Activated CD8-positive, alpha-beta T cell treated with anti-CD3 and anti-CD28 coated beads for 36 hours (primary cell): ENCODE measurements at regions not wholly inside any gene's neighbourhood (a gene's known extent, or its start where the extent isn't known, plus 50 kb on each side); places are given as distances from the start of the nearest gene placed in this dataset.
"Not testable (repeated sequence)": the region's sequence is repeated elsewhere in the genome, so short reads cannot be mapped to it uniquely, and the experiment has no call there.

Source experiments
- ATAC-seq: fragments of 200-7000 bp; cut with Tn5 transposase; one replicate; pipeline ENCODE4 v1.10.0; 2021; ENCODE audit warnings: mild to moderate bottlenecking, moderate library complexity
- CTCF ChIA-PET: fragments of 350-600 bp; sonication (Branson Sonifier 250); formaldehyde crosslinking; loops from one replicate; lab custom pipeline; 2021; ENCODE audit warnings: antibody characterized with exemption; lab: Charles Lee
- POLR2A ChIA-PET: fragments of 350-600 bp; sonication (Branson Sonifier 250); formaldehyde crosslinking; loops from one replicate; lab custom pipeline; 2021; ENCODE audit warnings: antibody characterized with exemption; lab: Charles Lee
- DNase-seq: peaks from one replicate; pipeline ENCODE4 v3.0.0-alpha.2; 2020
- H3K27ac Mint-ChIP-seq: one replicate; pipeline ENCODE4 v1.8.0; 2021; ENCODE audit warnings: mild to moderate bottlenecking, mixed read lengths
- H3K27me3 Mint-ChIP-seq: one replicate; pipeline ENCODE4 v1.8.0; 2021; ENCODE audit warnings: mixed read lengths
- H3K36me3 Mint-ChIP-seq: one replicate; pipeline ENCODE4 v1.8.0; 2021; ENCODE audit warnings: low read depth, mixed read lengths
- H3K4me1 Mint-ChIP-seq: one replicate; pipeline ENCODE4 v1.8.0; 2021; ENCODE audit warnings: low read depth, mixed read lengths
- H3K4me3 Mint-ChIP-seq: one replicate; pipeline ENCODE4 v1.8.0; 2021; ENCODE audit warnings: mild to moderate bottlenecking, moderate library complexity, mixed read lengths
- H3K9me3 Mint-ChIP-seq: one replicate; pipeline ENCODE4 v1.8.0; 2021; ENCODE audit warnings: mixed read lengths
- intact Hi-C: fragments of 100-400 bp; cut with micrococcal nuclease; formaldehyde crosslinking; loops from one replicate; pipeline ENCODE4 v1.10.0; 2022

GRCh38 chr1:148679050-148679786 lies 69.4 kb upstream of the NUDT4B start:
- ATAC-seq, H3K4me1 Mint-ChIP-seq, CTCF ChIA-PET, H3K9me3 Mint-ChIP-seq, H3K4me3 Mint-ChIP-seq, POLR2A ChIA-PET, H3K27ac Mint-ChIP-seq, H3K27me3 Mint-ChIP-seq, H3K36me3 Mint-ChIP-seq, intact Hi-C loops, DNase-seq: not testable (repeated sequence)

GRCh38 chr1:148679787-148680326 lies 68.7 kb upstream of the NUDT4B start:
- CTCF ChIA-PET, intact Hi-C loops, H3K4me1 Mint-ChIP-seq, H3K36me3 Mint-ChIP-seq, H3K4me3 Mint-ChIP-seq, POLR2A ChIA-PET, H3K27me3 Mint-ChIP-seq, H3K9me3 Mint-ChIP-seq, H3K27ac Mint-ChIP-seq, DNase-seq: not testable (repeated sequence)
- ATAC-seq, result peak; percentile 80

GRCh38 chr1:148686735-148687134 lies 61.8 kb upstream of the NUDT4B start:
- H3K4me3 Mint-ChIP-seq, DNase-seq, H3K36me3 Mint-ChIP-seq, CTCF ChIA-PET, H3K9me3 Mint-ChIP-seq, POLR2A ChIA-PET, ATAC-seq, H3K27me3 Mint-ChIP-seq, H3K4me1 Mint-ChIP-seq, intact Hi-C loops, H3K27ac Mint-ChIP-seq: not testable (repeated sequence)

- intact Hi-C loops, H3K36me3 Mint-ChIP-seq, H3K27me3 Mint-ChIP-seq, DNase-seq, H3K4me3 Mint-ChIP-seq, H3K27ac Mint-ChIP-seq, POLR2A ChIA-PET, H3K4me1 Mint-ChIP-seq, CTCF ChIA-PET, H3K9me3 Mint-ChIP-seq, ATAC-seq: not testable (repeated sequence)
These were observed 61.2 kb upstream of the NUDT4B start for GRCh38 chr1:148687376-148687775.
